ENCODE measurements at regions not wholly inside any gene's neighbourhood (a gene's known extent, or its start where the extent isn't known, plus 50 kb on each side); places are given as distances from the start of the nearest gene placed in this dataset.

DNA sequence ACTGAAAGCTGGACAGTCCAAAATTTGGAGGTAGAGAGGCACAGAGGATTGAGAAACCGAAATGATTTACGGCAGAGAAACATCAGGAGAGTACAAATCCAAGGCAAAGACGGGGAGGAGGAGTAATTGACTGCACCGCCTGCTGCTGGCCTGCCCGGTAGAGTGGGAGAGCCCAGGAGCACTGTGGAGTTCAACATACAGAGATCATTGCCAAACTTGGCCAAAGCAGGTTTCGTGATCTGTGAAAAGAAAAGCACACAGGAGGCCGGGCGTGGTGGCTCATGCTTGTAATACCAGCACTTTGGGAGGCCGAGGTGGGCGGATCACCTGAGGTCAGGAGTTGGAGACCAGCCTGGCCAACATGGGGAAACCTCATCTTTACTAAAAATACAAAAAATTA, 306.0 kb upstream of the PFKP start:
- 95% methylated on average over 10 of the region's 10 CpGs for WGBS (ENCODE audit: low lambda C conversion rate, missing lambda C conversion rate)
- no peak overlapping the region for H2AFZ ChIP-seq

DNA sequence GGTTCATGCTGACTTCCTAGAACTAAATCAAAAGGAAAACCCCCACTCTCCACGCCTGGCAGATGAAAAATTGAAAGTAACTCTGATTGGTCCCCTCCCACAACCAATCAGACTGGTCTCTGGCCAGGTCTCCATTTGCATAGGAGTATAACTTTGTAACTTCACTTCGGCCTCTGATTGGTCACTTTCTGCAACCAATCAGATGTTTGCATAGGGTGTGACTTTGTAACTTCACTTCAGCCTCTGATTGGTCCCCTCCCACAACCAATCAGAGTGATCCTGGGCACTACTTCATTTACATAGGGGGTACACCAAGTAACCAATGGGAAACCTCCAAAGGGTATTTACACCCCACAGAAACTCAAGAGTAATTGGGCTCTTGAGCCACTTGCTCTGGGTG, 306.6 kb upstream of the PFKP start:
- Histone ChIP-seq H4K20me1 (ENCODE audit: insufficient read depth, poor library complexity, severe bottlenecking) (no peaks in the 10 kb centered on the region), H2AFZ (no peak overlapping the region), H3K27ac (no peak overlapping the region), H3K79me2 (no peaks in the 10 kb centered on the region), H3K9me3 (ENCODE audit: low read depth) (no peaks in the 10 kb centered on the region), H3K4me2 (no peak overlapping the region), H3K4me1 (ENCODE audit: insufficient read depth) (no peaks in the 10 kb centered on the region), H3K36me3 (replicated peaks; ENCODE audit: insufficient read depth, low read depth) (no peaks in the 10 kb centered on the region), H3K27me3 (no peaks in the 10 kb centered on the region), H3K9me2 (replicated peaks; ENCODE audit: insufficient read depth) (no peaks in the 10 kb centered on the region), H3K4me3 (no peak overlapping the region)
- DNase-seq (ENCODE audit: low spot score): no peak
- TF ChIP-seq, protein P1, sequence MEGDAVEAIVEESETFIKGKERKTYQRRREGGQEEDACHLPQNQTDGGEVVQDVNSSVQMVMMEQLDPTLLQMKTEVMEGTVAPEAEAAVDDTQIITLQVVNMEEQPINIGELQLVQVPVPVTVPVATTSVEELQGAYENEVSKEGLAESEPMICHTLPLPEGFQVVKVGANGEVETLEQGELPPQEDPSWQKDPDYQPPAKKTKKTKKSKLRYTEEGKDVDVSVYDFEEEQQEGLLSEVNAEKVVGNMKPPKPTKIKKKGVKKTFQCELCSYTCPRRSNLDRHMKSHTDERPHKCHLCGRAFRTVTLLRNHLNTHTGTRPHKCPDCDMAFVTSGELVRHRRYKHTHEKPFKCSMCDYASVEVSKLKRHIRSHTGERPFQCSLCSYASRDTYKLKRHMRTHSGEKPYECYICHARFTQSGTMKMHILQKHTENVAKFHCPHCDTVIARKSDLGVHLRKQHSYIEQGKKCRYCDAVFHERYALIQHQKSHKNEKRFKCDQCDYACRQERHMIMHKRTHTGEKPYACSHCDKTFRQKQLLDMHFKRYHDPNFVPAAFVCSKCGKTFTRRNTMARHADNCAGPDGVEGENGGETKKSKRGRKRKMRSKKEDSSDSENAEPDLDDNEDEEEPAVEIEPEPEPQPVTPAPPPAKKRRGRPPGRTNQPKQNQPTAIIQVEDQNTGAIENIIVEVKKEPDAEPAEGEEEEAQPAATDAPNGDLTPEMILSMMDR (IDR thresholded peaks at IDR 0.05; ENCODE audit: poor library complexity): no peak
- TF ChIP-seq EZH2 (IDR thresholded peaks at IDR 0.05; ENCODE audit: borderline replicate concordance) (no peak), EZH2phosphoT487 (IDR thresholded peaks at IDR 0.05; ENCODE audit: low read depth, severe bottlenecking, unreplicated experiment) (no peak)
- 93% methylated on average over 2 of the region's 2 CpGs for WGBS (ENCODE audit: low lambda C conversion rate, missing lambda C conversion rate)

More for the DNA sequence above, 306.0 kb upstream of the PFKP start:
- H3K27me3 ChIP-seq: no peaks in the 10 kb centered on the region
- no peaks in the 10 kb centered on the region for H3K9me3 ChIP-seq (ENCODE audit: low read depth)
- TF ChIP-seq EZH2 (IDR thresholded peaks at IDR 0.05; ENCODE audit: borderline replicate concordance) (no peak), EZH2phosphoT487 (IDR thresholded peaks at IDR 0.05; ENCODE audit: low read depth, severe bottlenecking, unreplicated experiment) (no peak)
- TF ChIP-seq, protein P1 (IDR thresholded peaks at IDR 0.05; ENCODE audit: poor library complexity): no peak
- H3K9me2 ChIP-seq (replicated peaks; ENCODE audit: insufficient read depth): no peaks in the 10 kb centered on the region
- no peak for DNase-seq (ENCODE audit: low spot score)
- H3K4me3 ChIP-seq: no peak overlapping the region
- H4K20me1 ChIP-seq (ENCODE audit: insufficient read depth, poor library complexity, severe bottlenecking): no peaks in the 10 kb centered on the region
- no peaks in the 10 kb centered on the region for H3K4me1 ChIP-seq (ENCODE audit: insufficient read depth)
- no peaks in the 10 kb centered on the region for H3K36me3 ChIP-seq (replicated peaks; ENCODE audit: insufficient read depth, low read depth)
- no peak overlapping the region for H3K4me2 ChIP-seq
- H3K27ac ChIP-seq: no peak overlapping the region
- no peaks in the 10 kb centered on the region for H3K79me2 ChIP-seq

DNA sequence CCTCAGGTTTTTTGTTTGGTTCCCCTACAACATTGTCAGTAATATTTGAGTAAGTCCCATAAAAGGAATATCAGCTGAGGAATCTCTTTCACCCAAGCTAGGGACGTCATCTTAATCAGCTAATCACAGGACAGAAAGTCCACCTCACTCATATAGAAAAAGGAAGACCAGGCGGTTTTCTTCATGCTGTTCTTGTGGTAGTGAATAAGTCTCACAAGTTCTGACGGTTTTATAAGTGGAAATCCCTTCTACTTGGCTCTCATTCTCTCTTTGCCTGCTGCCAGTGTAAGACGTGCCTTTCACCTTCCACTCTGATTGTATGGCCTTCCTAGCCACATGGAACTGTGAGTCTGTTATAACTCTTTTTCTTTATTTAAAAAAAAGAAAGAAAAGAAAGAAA, 308.1 kb upstream of the PFKP start:
- Histone ChIP-seq H3K36me3 (replicated peaks; ENCODE audit: insufficient read depth, low read depth) (no peaks in the 10 kb centered on the region), H3K27me3 (no peaks in the 10 kb centered on the region), H3K79me2 (no peaks in the 10 kb centered on the region), H3K4me2 (no peak overlapping the region), H4K20me1 (ENCODE audit: insufficient read depth, poor library complexity, severe bottlenecking) (no peaks in the 10 kb centered on the region), H3K27ac (no peak overlapping the region), H3K4me3 (no peak overlapping the region), H3K9me3 (ENCODE audit: low read depth) (no peaks in the 10 kb centered on the region), H3K9me2 (replicated peaks; ENCODE audit: insufficient read depth) (no peaks in the 10 kb centered on the region), H3K4me1 (ENCODE audit: insufficient read depth) (no peaks in the 10 kb centered on the region), H2AFZ (no peak overlapping the region)
- TF ChIP-seq EZH2phosphoT487 (IDR thresholded peaks at IDR 0.05; ENCODE audit: low read depth, severe bottlenecking, unreplicated experiment) (no peak), EZH2 (IDR thresholded peaks at IDR 0.05; ENCODE audit: borderline replicate concordance) (no peak)
- TF ChIP-seq, protein P1 (IDR thresholded peaks at IDR 0.05; ENCODE audit: poor library complexity): no peak
- no peak for DNase-seq (ENCODE audit: low spot score)
- WGBS (ENCODE audit: low lambda C conversion rate, missing lambda C conversion rate): 57% methylated on average over 4 of the region's 4 CpGs

DNA sequence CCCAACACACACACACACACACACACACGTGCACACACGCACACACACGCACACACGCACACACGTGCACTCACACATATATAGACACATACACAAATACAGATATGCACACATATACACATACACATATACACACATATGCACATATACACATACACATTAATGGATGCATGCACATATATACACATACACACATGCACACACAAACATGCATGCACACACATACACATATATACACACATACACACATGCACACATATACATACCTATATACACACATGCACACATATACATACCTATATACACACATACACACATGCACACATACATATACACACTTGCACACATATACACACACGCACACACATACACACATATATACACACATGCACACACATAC, 312.4 kb upstream of the PFKP start:
- H3K36me3 ChIP-seq (replicated peaks; ENCODE audit: insufficient read depth, low read depth): no peaks in the 10 kb centered on the region
- TF ChIP-seq EZH2phosphoT487 (IDR thresholded peaks at IDR 0.05; ENCODE audit: low read depth, severe bottlenecking, unreplicated experiment) (no peak), EZH2 (IDR thresholded peaks at IDR 0.05; ENCODE audit: borderline replicate concordance) (no peak)
- TF ChIP-seq, protein P1 (IDR thresholded peaks at IDR 0.05; ENCODE audit: poor library complexity): no peak
- no peak overlapping the region for H3K4me3 ChIP-seq
- H3K4me1 ChIP-seq (ENCODE audit: insufficient read depth): no peaks in the 10 kb centered on the region
- H3K79me2 ChIP-seq: no peaks in the 10 kb centered on the region
- H3K4me2 ChIP-seq: no peak overlapping the region
- H3K9me3 ChIP-seq (ENCODE audit: low read depth): no peaks in the 10 kb centered on the region
- H3K9me2 ChIP-seq (replicated peaks; ENCODE audit: insufficient read depth): no peaks in the 10 kb centered on the region
- H3K27me3 ChIP-seq: no peaks in the 10 kb centered on the region
- no peak for DNase-seq (ENCODE audit: low spot score)
- no peak overlapping the region for H2AFZ ChIP-seq
- no peak overlapping the region for H3K27ac ChIP-seq
- 72% methylated on average over 6 of the region's 6 CpGs for WGBS (ENCODE audit: low lambda C conversion rate, missing lambda C conversion rate)
- H4K20me1 ChIP-seq (ENCODE audit: insufficient read depth, poor library complexity, severe bottlenecking): no peaks in the 10 kb centered on the region
